Epithelial cell of proximal tubule (primary cell): ENCODE measurements at regions not wholly inside any gene's neighbourhood (a gene's known extent, or its start where the extent isn't known, plus 50 kb on each side); places are given as distances from the start of the nearest gene placed in this dataset.
"Not testable (repeated sequence)": the region's sequence is repeated elsewhere in the genome, so short reads cannot be mapped to it uniquely, and the experiment has no call there.

Source experiments
- DNase-seq: peaks from one replicate; pipeline ENCODE4 v3.0.0-alpha.2; 2011; ENCODE audit warnings: low read depth
- H3K4me3 ChIP-seq: 2 replicates; pipeline ENCODE4 v1.5.1; 2011; ENCODE audit warnings: low read depth, mild to moderate bottlenecking, low read length
- CTCF ChIP-seq: conservative IDR thresholded peaks from 2 replicates; pipeline ENCODE4 v1.5.1; 2012; ENCODE audit warnings: low read depth, mild to moderate bottlenecking, low read length

GRCh38 chr2:13676269-13676668 lies 956.2 kb upstream of the LRATD1 start:
- no peak overlapping the region for H3K4me3 ChIP-seq
- no peak for DNase-seq
- TF ChIP-seq CTCF, result no peak

GRCh38 chr2:13681936-13682335 lies 950.6 kb upstream of the LRATD1 start:
- H3K4me3 ChIP-seq, result no peak overlapping the region
- DNase-seq, result no peak
- TF ChIP-seq CTCF, result no peak

DNA sequence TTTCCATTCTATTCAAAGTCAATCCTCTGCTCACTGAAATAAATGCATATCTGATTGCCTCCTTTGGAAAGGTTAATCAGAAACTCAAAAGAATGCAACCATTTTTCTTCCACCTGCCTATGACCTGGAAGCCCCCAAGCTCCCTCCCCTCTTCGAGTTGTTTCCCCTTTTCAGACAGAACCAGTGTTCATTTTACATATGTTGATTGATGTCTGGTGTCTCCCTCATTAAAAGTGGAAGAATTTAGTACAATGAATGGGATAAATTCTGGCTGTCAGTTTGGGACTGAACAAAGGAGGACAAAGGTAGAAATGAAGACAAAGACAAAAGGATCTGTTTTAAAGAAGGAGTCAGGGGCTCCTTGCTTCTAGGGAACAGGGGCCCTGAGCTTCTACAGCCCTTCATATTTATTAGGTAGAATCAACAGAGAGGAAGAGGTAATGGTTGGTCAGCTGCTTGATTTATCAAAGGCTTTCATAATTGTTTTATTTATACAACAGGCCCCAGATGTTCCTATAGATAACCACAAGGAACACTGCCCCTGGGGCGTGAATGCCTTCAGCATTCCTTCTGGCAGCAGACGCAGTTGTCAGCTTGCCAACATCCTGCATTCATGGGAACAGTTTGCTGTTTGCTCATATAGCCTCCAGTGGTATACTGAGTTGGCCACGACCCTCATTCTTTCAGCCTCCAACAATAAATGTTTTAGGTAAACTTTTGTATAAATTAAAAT lies 949.8 kb upstream of the LRATD1 start:
- no peak for DNase-seq
- no peak overlapping the region for H3K4me3 ChIP-seq
- no peak for TF ChIP-seq CTCF

DNA sequence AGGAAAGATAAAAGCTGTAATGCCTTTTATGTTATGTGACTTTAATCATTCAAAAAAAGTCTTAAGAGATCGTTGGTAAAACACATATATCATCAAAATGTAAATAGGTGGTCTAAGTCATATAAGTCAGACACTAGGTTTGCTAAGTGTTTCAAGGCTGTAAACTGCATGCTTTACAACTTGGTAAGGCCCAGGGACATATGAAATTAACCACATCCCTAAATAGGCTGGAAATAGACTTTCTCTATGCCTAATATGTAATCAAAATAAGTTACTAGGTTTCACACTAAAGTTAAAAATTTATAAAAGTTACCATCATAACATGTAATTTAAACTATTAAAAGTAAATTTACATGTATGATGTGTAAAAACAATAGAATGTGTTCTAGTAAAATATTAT lies 946.3 kb upstream of the LRATD1 start:
- DNase-seq, result no peak
- no peak for TF ChIP-seq CTCF
- H3K4me3 ChIP-seq, result no peak overlapping the region

DNA sequence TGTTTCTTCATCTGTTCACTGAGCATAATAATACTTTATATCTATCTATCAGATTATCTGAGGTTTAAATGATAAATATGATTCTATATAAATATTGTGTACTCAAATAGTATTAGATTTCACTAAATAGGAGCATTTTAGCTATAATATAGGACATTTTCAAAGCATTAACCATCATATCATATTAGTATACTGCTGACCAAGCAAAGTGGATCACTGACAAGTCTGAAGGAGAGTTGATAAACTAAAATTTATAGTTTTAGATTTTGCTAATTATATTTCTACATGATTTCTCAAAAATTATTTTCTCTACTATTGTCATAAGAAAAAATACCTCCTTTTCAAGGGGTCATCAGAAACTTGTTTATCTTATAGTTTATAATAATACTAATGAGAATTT lies 937.8 kb upstream of the LRATD1 start:
- DNase-seq, result no peak
- no peak overlapping the region for H3K4me3 ChIP-seq
- no peak for TF ChIP-seq CTCF

- TF ChIP-seq CTCF, result no peak
- DNase-seq, result no peak
- no peak overlapping the region for H3K4me3 ChIP-seq
Measured at GRCh38 chr2:13696601-13697000, 935.9 kb upstream of the LRATD1 start.

- TF ChIP-seq CTCF, result no peak
- no peak overlapping the region for H3K4me3 ChIP-seq
- no peak for DNase-seq
Measured at GRCh38 chr2:13698847-13699246, 933.7 kb upstream of the LRATD1 start.

- H3K4me3 ChIP-seq, DNase-seq: not testable (repeated sequence)
Measured at GRCh38 chr2:13699939-13700338, 932.6 kb upstream of the LRATD1 start.
